Naive thymus-derived CD4-positive, alpha-beta T cell (primary cell): ENCODE measurements at regions not wholly inside any gene's neighbourhood (a gene's known extent, or its start where the extent isn't known, plus 50 kb on each side); places are given as distances from the start of the nearest gene placed in this dataset.
"Not testable (repeated sequence)": the region's sequence is repeated elsewhere in the genome, so short reads cannot be mapped to it uniquely, and the experiment has no call there.

Source experiments
- ATAC-seq: fragments of 150-1000 bp; cut with Tn5 transposase; 2 replicates; pipeline ENCODE4 v1.10.0; 2021; ENCODE audit warnings: mild to moderate bottlenecking, moderate library complexity
- CTCF ChIA-PET: fragments of 350-600 bp; sonication (Branson Sonifier 250); formaldehyde crosslinking; loops from one replicate; lab custom pipeline; 2021; ENCODE audit warnings: antibody characterized with exemption; lab: Charles Lee
- POLR2A ChIA-PET: fragments of 350-600 bp; sonication (Branson Sonifier 250); formaldehyde crosslinking; loops from one replicate; lab custom pipeline; 2021; ENCODE audit warnings: antibody characterized with exemption, inconsistent platforms; lab: Charles Lee
- DNase-seq, 9 donors: peaks; one replicate each; pipeline versions ENCODE4 v3.0.0 to v3.0.0-alpha.2; 2020 to 2022; ENCODE audit warnings: mixed read lengths in 1 of 9
- H3K27ac ChIP-seq: one replicate; pipeline ENCODE4 v1.7.0; 2013; ENCODE audit warnings: mild to moderate bottlenecking, low read depth, low read length, moderate library complexity
- H3K27me3 ChIP-seq, 2 donors: one replicate each; pipeline ENCODE4 v1.7.0; 2013; ENCODE audit warnings: low read length in 2 of 2, mild to moderate bottlenecking in 2 of 2, moderate library complexity in 2 of 2; ENCODE audit not compliant: control insufficient read depth in 2 of 2, insufficient read depth in 2 of 2
- H3K36me3 ChIP-seq, 3 experiments: 1 replicate in 2 of 3; 2 replicates in 1 of 3; pipeline ENCODE4 v1.7.0; 2013; ENCODE audit warnings: low read length in 3 of 3, mild to moderate bottlenecking in 3 of 3, moderate library complexity in 1 of 3; ENCODE audit not compliant: insufficient read depth in 3 of 3, control insufficient read depth in 2 of 3
- H3K4me1 ChIP-seq, 2 donors: one replicate each; pipeline ENCODE4 v1.7.0; 2013; ENCODE audit warnings: low read length in 2 of 2, mild to moderate bottlenecking in 2 of 2, moderate library complexity in 1 of 2; ENCODE audit not compliant: control insufficient read depth in 2 of 2, insufficient read depth in 2 of 2
- H3K4me3 ChIP-seq: 2 replicates; pipeline ENCODE4 v1.7.0; 2013; ENCODE audit warnings: mild to moderate bottlenecking, low read length
- H3K9me3 ChIP-seq, 3 experiments: 1 replicate in 2 of 3; 2 replicates in 1 of 3; pipeline ENCODE4 v1.7.0; 2013; ENCODE audit warnings: low read length in 3 of 3; ENCODE audit not compliant: control insufficient read depth in 2 of 3
- H3K27ac Mint-ChIP-seq, 9 donors: one replicate each; pipeline ENCODE4 v1.8.0; 2020 to 2022; ENCODE audit warnings: mixed read lengths in 9 of 9, mild to moderate bottlenecking in 8 of 9, moderate library complexity in 5 of 9, inconsistent platforms in 2 of 9
- H3K27me3 Mint-ChIP-seq, 5 donors: one replicate each; pipeline ENCODE4 v1.8.0; 2021 to 2022; ENCODE audit warnings: mixed read lengths in 5 of 5, mild to moderate bottlenecking in 1 of 5
- H3K36me3 Mint-ChIP-seq, 5 donors: one replicate each; pipeline ENCODE4 v1.8.0; 2020 to 2022; ENCODE audit warnings: mixed read lengths in 5 of 5, mild to moderate bottlenecking in 3 of 5, inconsistent platforms in 1 of 5
- H3K4me1 Mint-ChIP-seq, 7 donors: one replicate each; pipeline ENCODE4 v1.8.0; 2020 to 2022; ENCODE audit warnings: mixed read lengths in 7 of 7, mild to moderate bottlenecking in 3 of 7, inconsistent platforms in 1 of 7
- H3K4me3 Mint-ChIP-seq, 10 donors: one replicate each; pipeline ENCODE4 v1.8.0; 2020 to 2022; ENCODE audit warnings: mild to moderate bottlenecking in 10 of 10, mixed read lengths in 10 of 10, moderate library complexity in 6 of 10, inconsistent platforms in 2 of 10
- H3K9me3 Mint-ChIP-seq, 11 donors: one replicate each; pipeline ENCODE4 v1.8.0; 2020 to 2022; ENCODE audit warnings: mixed read lengths in 11 of 11, mild to moderate bottlenecking in 4 of 11, inconsistent platforms in 1 of 11, moderate library complexity in 1 of 11
- intact Hi-C, 2 donors: fragments of 100-400 bp; cut with micrococcal nuclease; formaldehyde crosslinking; loops; one replicate each; pipeline ENCODE4 v1.15.1; 2023

- no peaks in the 10 kb centered on the region for H3K4me1 ChIP-seq
- DNase-seq = no peak
- no peak overlapping the region for H3K27ac Mint-ChIP-seq
- H3K9me3 ChIP-seq = no peaks in the 10 kb centered on the region
- no peak overlapping the region for H3K4me3 Mint-ChIP-seq
- no peak overlapping the region for H3K27ac ChIP-seq
- ChIA-PET CTCF (no interaction called here), POLR2A (no interaction called here)
- H3K9me3 Mint-ChIP-seq = peaks cover 0 to 3% (median 0%) of the 10 kb centered on the region in 11 donors
- ATAC-seq = no peak
- peaks cover 2 to 42% (median 19%) of the 10 kb centered on the region in 5 donors for H3K27me3 Mint-ChIP-seq
- H3K4me1 Mint-ChIP-seq = no peaks in the 10 kb centered on the region
- no peak overlapping the region for H3K4me3 ChIP-seq
- no peaks in the 10 kb centered on the region for H3K36me3 Mint-ChIP-seq
- no peaks in the 10 kb centered on the region for H3K36me3 ChIP-seq
- peaks cover 0 to 3% of the 10 kb centered on the region in 2 donors for H3K27me3 ChIP-seq
- intact Hi-C loops = no loop called here
Measured at GRCh38 chr10:63841761-63842160, 320.6 kb downstream of the REEP3 start.

GRCh38 chr10:63843107-63843506 lies 321.9 kb downstream of the REEP3 start:
- H3K4me3 Mint-ChIP-seq = no peak overlapping the region
- intact Hi-C loops = no loop called here
- peaks cover 0 to 3% of the 10 kb centered on the region in 2 donors for H3K27me3 ChIP-seq
- POLR2A ChIA-PET = no interaction called here
- no peaks in the 10 kb centered on the region for H3K9me3 ChIP-seq
- no peaks in the 10 kb centered on the region for H3K36me3 ChIP-seq
- no peaks in the 10 kb centered on the region for H3K4me1 Mint-ChIP-seq
- H3K4me3 ChIP-seq = no peak overlapping the region
- CTCF ChIA-PET = no interaction called here
- DNase-seq (no peak), ATAC-seq (no peak)
- H3K9me3 Mint-ChIP-seq = peaks cover 0 to 9% (median 3%) of the 10 kb centered on the region in 11 donors
- no peaks in the 10 kb centered on the region for H3K36me3 Mint-ChIP-seq
- peaks cover 2 to 46% (median 16%) of the 10 kb centered on the region in 5 donors for H3K27me3 Mint-ChIP-seq
- H3K27ac Mint-ChIP-seq = no peak overlapping the region
- H3K27ac ChIP-seq = no peak overlapping the region
- no peaks in the 10 kb centered on the region for H3K4me1 ChIP-seq

GRCh38 chr10:63848871-63849270 lies 327.7 kb downstream of the REEP3 start:
- H3K9me3 Mint-ChIP-seq, H3K27me3 ChIP-seq, CTCF ChIA-PET, H3K4me3 ChIP-seq, H3K27ac ChIP-seq, ATAC-seq, H3K9me3 ChIP-seq, H3K4me1 ChIP-seq, H3K36me3 Mint-ChIP-seq, H3K4me1 Mint-ChIP-seq, H3K4me3 Mint-ChIP-seq, DNase-seq, intact Hi-C loops, POLR2A ChIA-PET, H3K36me3 ChIP-seq, H3K27ac Mint-ChIP-seq: not testable (repeated sequence)
- H3K27me3 Mint-ChIP-seq = peaks cover 0 to 21% (median 12%) of the 10 kb centered on the region in 5 donors

GRCh38 chr10:63862860-63863259 lies 341.7 kb downstream of the REEP3 start:
- no peaks in the 10 kb centered on the region for H3K9me3 ChIP-seq
- no peak overlapping the region for H3K4me3 ChIP-seq
- no peaks in the 10 kb centered on the region for H3K36me3 ChIP-seq
- intact Hi-C loops = loop anchor here in 1 of 2 donors (10.0 kb wide), 1 partner anchor 698 kb away; no protein-coding TSS in a partner anchor
- Mint-ChIP-seq H3K27ac (no peak overlapping the region), H3K36me3 (no peaks in the 10 kb centered on the region), H3K4me1 (peaks cover 0 to 13% (median 6%) of the 10 kb centered on the region in 7 donors), H3K9me3 (peaks cover 0 to 9% (median 3%) of the 10 kb centered on the region in 11 donors), H3K4me3 (no peak overlapping the region), H3K27me3 (peaks cover 26 to 66% (median 46%) of the 10 kb centered on the region in 5 donors)
- no peak for ATAC-seq
- no peak overlapping the region for H3K27ac ChIP-seq
- peaks cover 0 to 6% of the 10 kb centered on the region in 2 donors for H3K27me3 ChIP-seq
- DNase-seq = no peak
- ChIA-PET CTCF (no interaction called here), POLR2A (no interaction called here)
- peaks cover 4 to 6% of the 10 kb centered on the region in 2 donors for H3K4me1 ChIP-seq

GRCh38 chr10:63865210-63865609 lies 344.0 kb downstream of the REEP3 start:
- H3K4me1 ChIP-seq = peaks cover 4 to 6% of the 10 kb centered on the region in 2 donors
- no peak overlapping the region for H3K4me3 Mint-ChIP-seq
- peaks cover 0 to 13% (median 6%) of the 10 kb centered on the region in 7 donors for H3K4me1 Mint-ChIP-seq
- no peaks in the 10 kb centered on the region for H3K36me3 ChIP-seq
- intact Hi-C loops = loop anchor here in 1 of 2 donors (10.0 kb wide), 1 partner anchor 700 kb away; no protein-coding TSS in a partner anchor
- CTCF ChIA-PET = no interaction called here
- DNase-seq = no peak
- peaks cover 0 to 6% of the 10 kb centered on the region in 2 donors for H3K27me3 ChIP-seq
- POLR2A ChIA-PET = no interaction called here
- no peaks in the 10 kb centered on the region for H3K9me3 ChIP-seq
- no peak for ATAC-seq
- no peak overlapping the region for H3K27ac Mint-ChIP-seq
- H3K27ac ChIP-seq = no peak overlapping the region
- no peak overlapping the region for H3K4me3 ChIP-seq
- no peaks in the 10 kb centered on the region for H3K36me3 Mint-ChIP-seq
- peaks cover 0 to 1% (median 0%) of the 10 kb centered on the region in 11 donors for H3K9me3 Mint-ChIP-seq
- H3K27me3 Mint-ChIP-seq = peaks cover 26 to 50% (median 45%) of the 10 kb centered on the region in 5 donors

GRCh38 chr10:63866075-63866746 lies 345.0 kb downstream of the REEP3 start:
- no peak overlapping the region for H3K4me3 ChIP-seq
- no peaks in the 10 kb centered on the region for H3K9me3 Mint-ChIP-seq
- ChIA-PET POLR2A (no interaction called here), CTCF (interaction anchor here (0.9 to 1.3 kb wide), 4 partner anchors 25 to 799 kb away, joined by 3 to 4 read pairs (median 4); no protein-coding TSS in a partner anchor)
- H3K4me1 ChIP-seq = peaks cover 4 to 6% of the 10 kb centered on the region in 2 donors
- no peak overlapping the region for H3K27ac ChIP-seq
- H3K36me3 ChIP-seq = no peaks in the 10 kb centered on the region
- H3K4me1 Mint-ChIP-seq = peaks cover 0 to 13% (median 6%) of the 10 kb centered on the region in 7 donors
- DNase-seq (peak in 7 of 9 donors; percentile 17 to 37 (median 20)), ATAC-seq (peak; percentile 81)
- intact Hi-C loops = loop anchor here (1.0 to 10.0 kb wide), 3 partner anchors 110 to 701 kb away; no protein-coding TSS in a partner anchor
- H3K27me3 ChIP-seq = peaks cover 0 to 6% of the 10 kb centered on the region in 2 donors
- H3K36me3 Mint-ChIP-seq = no peaks in the 10 kb centered on the region
- H3K9me3 ChIP-seq = no peaks in the 10 kb centered on the region
- no peak overlapping the region for H3K27ac Mint-ChIP-seq
- H3K27me3 Mint-ChIP-seq = peaks cover 26 to 47% (median 43%) of the 10 kb centered on the region in 5 donors
- H3K4me3 Mint-ChIP-seq = peak overlapping the region in 7 of 10 donors; percentile 17 to 40 (median 25)
